ENCODE measurements at regions not wholly inside any gene's neighbourhood (a gene's known extent, or its start where the extent isn't known, plus 50 kb on each side); places are given as distances from the start of the nearest gene placed in this dataset.

DNA sequence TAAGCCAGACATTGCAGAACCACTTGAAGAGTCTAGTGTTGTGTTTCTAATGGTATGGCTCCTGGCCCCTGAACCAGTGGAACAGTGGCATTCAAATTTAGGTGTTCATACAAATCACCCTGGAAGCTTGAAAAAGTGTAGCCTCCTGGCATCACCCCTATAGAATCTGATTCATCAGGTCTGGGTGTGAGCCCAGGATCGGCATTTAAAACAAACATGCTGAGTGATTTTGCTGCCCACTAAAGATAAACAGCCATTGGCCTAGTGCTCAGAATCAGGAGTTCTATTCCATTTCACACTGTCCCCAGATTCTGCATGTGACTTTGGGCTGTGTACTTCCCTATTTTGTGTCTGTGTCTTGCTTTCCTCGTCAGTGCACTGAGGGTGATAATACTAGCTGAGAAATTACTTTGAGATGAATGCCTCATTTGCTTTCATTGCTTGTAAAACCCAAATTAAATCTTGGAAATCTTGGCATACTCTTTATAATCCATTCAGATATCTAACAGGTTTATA, 241.5 kb upstream of the CLINT1 start:
- TF ChIP-seq, protein P1, sequence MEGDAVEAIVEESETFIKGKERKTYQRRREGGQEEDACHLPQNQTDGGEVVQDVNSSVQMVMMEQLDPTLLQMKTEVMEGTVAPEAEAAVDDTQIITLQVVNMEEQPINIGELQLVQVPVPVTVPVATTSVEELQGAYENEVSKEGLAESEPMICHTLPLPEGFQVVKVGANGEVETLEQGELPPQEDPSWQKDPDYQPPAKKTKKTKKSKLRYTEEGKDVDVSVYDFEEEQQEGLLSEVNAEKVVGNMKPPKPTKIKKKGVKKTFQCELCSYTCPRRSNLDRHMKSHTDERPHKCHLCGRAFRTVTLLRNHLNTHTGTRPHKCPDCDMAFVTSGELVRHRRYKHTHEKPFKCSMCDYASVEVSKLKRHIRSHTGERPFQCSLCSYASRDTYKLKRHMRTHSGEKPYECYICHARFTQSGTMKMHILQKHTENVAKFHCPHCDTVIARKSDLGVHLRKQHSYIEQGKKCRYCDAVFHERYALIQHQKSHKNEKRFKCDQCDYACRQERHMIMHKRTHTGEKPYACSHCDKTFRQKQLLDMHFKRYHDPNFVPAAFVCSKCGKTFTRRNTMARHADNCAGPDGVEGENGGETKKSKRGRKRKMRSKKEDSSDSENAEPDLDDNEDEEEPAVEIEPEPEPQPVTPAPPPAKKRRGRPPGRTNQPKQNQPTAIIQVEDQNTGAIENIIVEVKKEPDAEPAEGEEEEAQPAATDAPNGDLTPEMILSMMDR (IDR thresholded peaks at IDR 0.05 in 4 of 5, conservative IDR thresholded peaks at IDR 0.05 in 1 of 5): no peak
- TF ChIP-seq POLR2A (IDR thresholded peaks at IDR 0.05): no peak

All from gastrocnemius medialis (tissue), 4 donors.